ENCODE measurements at regions not wholly inside any gene's neighbourhood (a gene's known extent, or its start where the extent isn't known, plus 50 kb on each side); places are given as distances from the start of the nearest gene placed in this dataset.

DNA sequence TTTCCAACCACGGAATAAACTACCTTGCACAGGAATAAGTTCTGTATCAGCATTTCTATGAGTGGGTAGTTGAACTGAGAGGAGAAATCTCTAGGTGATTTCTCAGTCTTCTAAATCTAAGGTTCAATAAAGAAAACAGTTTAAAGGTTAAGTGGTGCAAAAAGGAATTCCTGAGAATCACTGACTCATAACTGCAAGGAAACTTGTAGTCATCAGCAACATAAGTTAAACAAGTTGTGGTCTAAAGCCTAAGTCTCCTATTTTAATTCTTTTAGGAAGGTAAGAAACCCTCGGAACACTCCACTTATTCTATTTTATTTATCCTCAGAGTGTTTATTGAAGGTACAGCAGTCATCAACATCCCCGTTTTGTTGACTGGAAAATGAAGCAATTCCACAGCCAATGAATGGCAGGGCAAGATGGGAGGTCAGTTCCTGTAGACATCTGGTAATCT is 92.4 kb upstream of the PIK3CG start:
- no peak for DNase-seq
- TF ChIP-seq, protein P1, sequence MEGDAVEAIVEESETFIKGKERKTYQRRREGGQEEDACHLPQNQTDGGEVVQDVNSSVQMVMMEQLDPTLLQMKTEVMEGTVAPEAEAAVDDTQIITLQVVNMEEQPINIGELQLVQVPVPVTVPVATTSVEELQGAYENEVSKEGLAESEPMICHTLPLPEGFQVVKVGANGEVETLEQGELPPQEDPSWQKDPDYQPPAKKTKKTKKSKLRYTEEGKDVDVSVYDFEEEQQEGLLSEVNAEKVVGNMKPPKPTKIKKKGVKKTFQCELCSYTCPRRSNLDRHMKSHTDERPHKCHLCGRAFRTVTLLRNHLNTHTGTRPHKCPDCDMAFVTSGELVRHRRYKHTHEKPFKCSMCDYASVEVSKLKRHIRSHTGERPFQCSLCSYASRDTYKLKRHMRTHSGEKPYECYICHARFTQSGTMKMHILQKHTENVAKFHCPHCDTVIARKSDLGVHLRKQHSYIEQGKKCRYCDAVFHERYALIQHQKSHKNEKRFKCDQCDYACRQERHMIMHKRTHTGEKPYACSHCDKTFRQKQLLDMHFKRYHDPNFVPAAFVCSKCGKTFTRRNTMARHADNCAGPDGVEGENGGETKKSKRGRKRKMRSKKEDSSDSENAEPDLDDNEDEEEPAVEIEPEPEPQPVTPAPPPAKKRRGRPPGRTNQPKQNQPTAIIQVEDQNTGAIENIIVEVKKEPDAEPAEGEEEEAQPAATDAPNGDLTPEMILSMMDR (IDR thresholded peaks at IDR 0.05; ENCODE audit: low read depth, low read length) = no peak
- Histone ChIP-seq H3K27me3 (ENCODE audit: insufficient read depth, low read depth, severe bottlenecking) (no peaks in the 10 kb centered on the region), H3K9me3 (ENCODE audit: severe bottlenecking) (no peaks in the 10 kb centered on the region), H3K36me3 (no peaks in the 10 kb centered on the region), H3K27ac (no peak overlapping the region), H3K4me3 (ENCODE audit: low read depth, low read length) (no peak overlapping the region)

DNA sequence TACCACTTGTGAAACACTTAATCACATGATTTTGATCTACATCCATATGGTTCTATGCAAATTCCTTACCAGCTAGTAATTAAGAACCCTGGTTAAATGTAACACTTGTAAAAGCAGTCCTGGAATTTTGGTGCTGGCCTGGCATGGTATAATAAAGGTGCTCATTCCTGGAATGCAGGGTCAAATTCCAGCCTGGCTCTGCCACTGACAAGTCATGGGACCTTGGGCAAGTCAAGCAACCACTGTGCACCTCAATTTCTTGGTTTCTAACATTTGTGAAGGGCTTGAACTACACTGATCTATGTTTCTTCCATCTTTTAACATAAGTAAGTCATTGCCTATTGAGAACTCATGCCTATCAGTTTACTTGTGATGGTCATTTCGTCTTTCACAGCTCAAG is 91.9 kb upstream of the PIK3CG start:
- no peak for DNase-seq
- no peaks in the 10 kb centered on the region for H3K9me3 ChIP-seq (ENCODE audit: severe bottlenecking)
- H3K36me3 ChIP-seq = no peaks in the 10 kb centered on the region
- no peaks in the 10 kb centered on the region for H3K27me3 ChIP-seq (ENCODE audit: insufficient read depth, low read depth, severe bottlenecking)
- TF ChIP-seq, protein P1 (IDR thresholded peaks at IDR 0.05; ENCODE audit: low read depth, low read length) = no peak
- H3K4me3 ChIP-seq (ENCODE audit: low read depth, low read length) = no peak overlapping the region
- no peak overlapping the region for H3K27ac ChIP-seq

DNA sequence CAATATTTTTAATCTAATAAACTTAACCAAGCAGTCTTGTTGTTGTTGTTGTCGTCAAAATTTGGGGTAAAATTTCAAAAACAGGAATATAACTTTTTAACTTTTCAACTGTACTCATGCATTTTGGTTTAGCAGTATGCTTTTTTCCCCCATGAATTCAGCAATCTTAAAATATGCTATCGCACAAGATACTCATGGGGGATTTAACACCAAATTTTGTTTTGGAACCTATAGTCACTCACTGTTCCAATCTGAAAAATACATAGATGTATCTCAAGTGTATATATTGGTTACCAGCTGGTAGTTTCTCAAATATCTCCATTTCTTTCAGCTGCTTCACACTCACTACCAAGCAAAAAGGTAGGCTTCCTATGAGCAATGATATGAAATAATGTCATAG is 91.4 kb upstream of the PIK3CG start:
- H3K27ac ChIP-seq = no peak overlapping the region
- H3K27me3 ChIP-seq (ENCODE audit: insufficient read depth, low read depth, severe bottlenecking) = no peaks in the 10 kb centered on the region
- H3K9me3 ChIP-seq (ENCODE audit: severe bottlenecking) = no peaks in the 10 kb centered on the region
- H3K4me3 ChIP-seq (ENCODE audit: low read depth, low read length) = no peak overlapping the region
- TF ChIP-seq, protein P1 (IDR thresholded peaks at IDR 0.05; ENCODE audit: low read depth, low read length) = no peak
- no peaks in the 10 kb centered on the region for H3K36me3 ChIP-seq
- DNase-seq = no peak

DNA sequence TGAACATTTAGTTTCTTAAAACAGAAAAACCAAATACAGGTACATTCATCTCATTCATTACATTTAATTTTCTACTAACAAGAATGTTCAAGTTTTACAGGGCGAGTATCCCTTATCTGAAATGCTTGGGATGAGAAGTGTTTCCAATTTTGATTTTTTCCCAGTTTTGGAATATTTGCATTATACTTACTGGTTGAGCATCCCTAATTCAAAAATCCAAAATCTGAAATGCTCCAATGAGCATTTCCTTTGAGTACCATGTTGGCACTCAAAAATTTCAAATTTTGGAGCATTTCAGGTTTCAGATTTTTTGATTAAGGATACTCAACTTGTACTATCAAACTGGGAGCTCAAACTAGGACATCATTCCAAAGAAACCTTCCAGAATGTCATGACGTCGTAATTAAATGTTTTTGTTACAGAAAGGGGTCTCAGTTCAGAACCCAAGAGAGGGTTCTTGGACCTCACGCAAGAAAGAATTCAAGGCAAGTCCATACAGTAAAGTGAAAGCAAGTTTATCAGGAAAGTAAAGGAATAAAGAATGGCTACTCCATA is 90.8 kb upstream of the PIK3CG start:
- TF ChIP-seq, protein P1 (IDR thresholded peaks at IDR 0.05; ENCODE audit: low read depth, low read length) = no peak
- Histone ChIP-seq H3K4me3 (ENCODE audit: low read depth, low read length) (no peak overlapping the region), H3K27me3 (ENCODE audit: insufficient read depth, low read depth, severe bottlenecking) (no peaks in the 10 kb centered on the region), H3K27ac (no peak overlapping the region), H3K9me3 (ENCODE audit: severe bottlenecking) (no peaks in the 10 kb centered on the region), H3K36me3 (no peaks in the 10 kb centered on the region)
- DNase-seq = no peak

DNA sequence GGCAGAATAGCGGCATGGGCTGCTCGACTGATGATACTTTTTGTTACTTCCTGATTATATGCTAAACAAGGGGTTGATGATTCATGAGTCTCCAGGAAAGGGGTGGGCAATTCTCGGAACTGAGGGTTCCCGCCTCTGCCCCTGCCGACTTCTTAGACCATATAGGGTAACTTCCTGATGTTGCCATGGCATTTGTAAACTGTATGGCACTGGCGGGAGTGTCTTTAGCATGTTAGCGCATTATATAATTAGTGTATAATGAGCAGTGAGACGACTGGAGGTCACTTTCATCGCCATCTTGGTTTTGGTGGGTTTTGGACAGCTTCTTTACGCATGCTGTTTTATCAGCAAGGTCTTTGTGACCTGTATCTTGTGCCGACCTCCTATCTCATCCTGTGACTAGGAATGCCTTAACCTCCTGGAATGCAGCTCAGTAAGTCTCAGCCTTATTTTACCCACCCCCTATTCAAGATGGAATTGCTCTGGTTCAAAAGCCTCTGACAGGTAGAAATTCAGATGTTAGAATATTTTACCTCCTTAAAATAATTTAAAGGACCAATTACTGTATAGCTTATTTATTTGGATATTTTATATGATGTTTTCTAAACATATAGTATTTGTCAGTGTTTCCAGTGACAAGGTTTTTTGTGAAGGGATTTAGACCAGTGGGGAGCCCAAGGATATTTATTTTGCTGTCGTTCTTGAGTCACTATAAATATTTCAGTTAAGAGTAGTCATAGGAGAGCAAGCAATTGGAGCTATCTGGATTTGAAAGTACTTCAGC is 90.1 kb upstream of the PIK3CG start:
- Histone ChIP-seq H3K36me3 (no peaks in the 10 kb centered on the region), H3K27ac (no peak overlapping the region), H3K4me3 (ENCODE audit: low read depth, low read length) (no peak overlapping the region), H3K9me3 (ENCODE audit: severe bottlenecking) (no peaks in the 10 kb centered on the region), H3K27me3 (ENCODE audit: insufficient read depth, low read depth, severe bottlenecking) (no peaks in the 10 kb centered on the region)
- no peak for DNase-seq
- TF ChIP-seq, protein P1 (IDR thresholded peaks at IDR 0.05; ENCODE audit: low read depth, low read length) = no peak
